MG63 (cell line): ENCODE measurements at regions not wholly inside any gene's neighbourhood (a gene's known extent, or its start where the extent isn't known, plus 50 kb on each side); places are given as distances from the start of the nearest gene placed in this dataset.

Experiments used
- DNase-seq: peaks from one replicate; pipeline ENCODE4 v3.0.0-alpha.2; 2020
- H3K27me3 ChIP-seq: fragments of 250-450 bp; sonication (Bioruptor Pico); 2 replicates; pipeline ENCODE4 v1.5.1; 2020; ENCODE audit warnings: mild to moderate bottlenecking, moderate library complexity
- H3K36me3 ChIP-seq: fragments of 250-450 bp; sonication (Bioruptor Pico); 2 replicates; pipeline ENCODE4 v1.5.1; 2020; ENCODE audit warnings: mild to moderate bottlenecking, moderate library complexity
- H3K4me3 ChIP-seq: fragments of 250-450 bp; sonication (Bioruptor Pico); 2 replicates; pipeline ENCODE4 v1.5.1; 2020; ENCODE audit warnings: mild to moderate bottlenecking, moderate library complexity
- H3K9me3 ChIP-seq: fragments of 250-450 bp; sonication (Bioruptor Pico); 2 replicates; pipeline ENCODE4 v1.5.1; 2020; ENCODE audit warnings: mild to moderate bottlenecking, moderate library complexity

DNA sequence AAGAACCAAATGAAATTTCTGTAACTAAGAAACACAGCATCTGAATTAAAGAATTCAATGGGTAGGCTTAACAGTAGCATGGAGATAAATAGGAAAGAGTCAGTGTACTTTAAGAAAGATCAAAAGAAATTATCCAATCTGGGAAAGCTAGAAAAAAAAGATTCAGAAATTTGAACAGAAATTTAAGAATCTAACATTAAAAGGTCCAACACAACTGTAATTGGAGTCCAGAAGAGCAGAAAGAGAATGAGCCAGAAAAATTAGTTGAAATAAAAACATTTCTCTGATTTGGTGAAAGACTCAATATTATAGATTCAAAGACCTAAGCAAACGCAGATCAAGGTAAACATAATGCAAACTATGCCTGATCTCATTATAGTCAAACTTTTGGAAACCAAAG lies 187.1 kb downstream of the C3orf38 start:
- H3K9me3 ChIP-seq, result no peaks in the 10 kb centered on the region
- no peaks in the 10 kb centered on the region for H3K27me3 ChIP-seq
- no peak overlapping the region for H3K4me3 ChIP-seq
- no peak for DNase-seq
- H3K36me3 ChIP-seq, result no peaks in the 10 kb centered on the region

DNA sequence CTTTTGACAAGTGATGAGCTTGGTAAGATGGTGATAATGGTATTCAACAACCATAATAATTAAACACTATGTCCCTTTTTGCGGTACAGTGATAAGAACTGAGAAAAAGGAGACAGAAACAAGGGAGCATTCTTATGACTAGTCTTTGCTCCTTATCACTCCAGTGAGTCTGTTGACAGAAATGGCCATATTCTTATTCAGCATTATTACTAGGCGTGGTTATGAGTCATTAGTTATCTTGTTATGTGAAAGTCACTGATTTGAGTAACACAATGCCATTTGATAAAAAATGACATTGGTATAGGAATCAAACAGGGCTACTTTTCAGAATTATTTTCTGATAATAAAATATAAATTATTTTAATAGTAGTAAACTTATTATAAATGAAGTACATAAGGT lies 193.5 kb downstream of the C3orf38 start:
- no peaks in the 10 kb centered on the region for H3K9me3 ChIP-seq
- DNase-seq, result no peak
- H3K27me3 ChIP-seq, result no peaks in the 10 kb centered on the region
- no peaks in the 10 kb centered on the region for H3K36me3 ChIP-seq
- no peak overlapping the region for H3K4me3 ChIP-seq

DNA sequence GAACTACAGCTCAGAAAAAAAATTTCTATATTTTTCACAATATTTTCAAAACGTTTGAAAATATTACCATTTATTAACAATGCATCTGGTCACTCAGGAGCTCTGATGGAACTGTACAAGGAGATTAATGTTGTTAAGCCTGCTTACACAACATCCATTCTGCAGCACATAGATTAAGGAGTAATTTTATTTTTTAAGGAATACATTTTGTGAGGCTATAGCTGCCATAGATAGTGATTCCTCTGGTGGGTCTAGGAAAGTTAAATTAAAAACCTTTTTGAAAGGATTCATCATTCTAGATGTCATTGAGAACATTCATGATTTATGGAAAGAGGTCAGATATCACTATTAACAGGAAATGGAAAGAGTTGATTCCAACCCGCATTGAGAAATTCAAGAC lies 196.9 kb downstream of the C3orf38 start:
- DNase-seq, result no peak
- Histone ChIP-seq H3K9me3 (no peaks in the 10 kb centered on the region), H3K27me3 (no peaks in the 10 kb centered on the region), H3K4me3 (no peak overlapping the region), H3K36me3 (no peaks in the 10 kb centered on the region)

DNA sequence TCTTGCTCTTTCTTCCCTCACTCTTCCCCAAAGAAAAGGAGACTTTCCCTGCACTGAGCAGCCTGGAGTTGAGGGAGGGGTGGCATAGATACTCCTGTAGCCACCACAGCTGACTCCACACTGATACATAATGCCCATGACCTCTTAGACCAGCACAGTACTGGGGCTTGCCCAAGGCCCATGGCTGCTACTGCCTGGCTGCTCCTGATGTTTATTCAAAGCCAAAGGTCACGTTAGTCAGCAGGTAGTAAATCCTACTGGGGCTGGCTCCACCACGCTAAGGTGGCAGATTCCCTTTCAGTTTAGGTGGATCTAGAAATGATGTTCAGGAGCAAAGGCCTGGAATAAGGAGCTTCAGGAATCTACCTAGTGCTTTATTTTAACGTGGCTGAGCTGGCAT lies 212.7 kb downstream of the C3orf38 start:
- DNase-seq, result no peak
- Histone ChIP-seq H3K36me3 (no peaks in the 10 kb centered on the region), H3K9me3 (no peaks in the 10 kb centered on the region), H3K4me3 (no peak overlapping the region), H3K27me3 (no peaks in the 10 kb centered on the region)

DNA sequence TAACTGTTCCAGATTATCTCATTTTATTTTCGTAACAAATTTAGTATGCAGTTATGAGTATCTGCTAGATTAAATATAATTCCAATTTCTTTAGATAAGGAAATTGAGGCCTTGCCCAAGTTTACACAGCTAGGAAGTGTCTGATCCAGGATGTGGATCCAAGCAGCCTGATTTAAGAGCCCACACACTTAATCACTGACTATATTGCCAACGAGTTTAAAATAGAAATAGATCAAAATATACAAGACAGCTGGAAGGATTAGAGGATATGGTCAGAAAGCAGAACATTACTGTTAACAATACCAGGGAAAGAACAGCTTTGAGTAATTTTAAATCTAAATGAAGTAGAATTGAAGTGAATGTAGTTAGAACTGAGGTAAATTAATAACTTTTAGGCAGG lies 215.2 kb downstream of the C3orf38 start:
- no peaks in the 10 kb centered on the region for H3K9me3 ChIP-seq
- no peaks in the 10 kb centered on the region for H3K36me3 ChIP-seq
- no peak overlapping the region for H3K4me3 ChIP-seq
- no peak for DNase-seq
- H3K27me3 ChIP-seq, result no peaks in the 10 kb centered on the region

DNA sequence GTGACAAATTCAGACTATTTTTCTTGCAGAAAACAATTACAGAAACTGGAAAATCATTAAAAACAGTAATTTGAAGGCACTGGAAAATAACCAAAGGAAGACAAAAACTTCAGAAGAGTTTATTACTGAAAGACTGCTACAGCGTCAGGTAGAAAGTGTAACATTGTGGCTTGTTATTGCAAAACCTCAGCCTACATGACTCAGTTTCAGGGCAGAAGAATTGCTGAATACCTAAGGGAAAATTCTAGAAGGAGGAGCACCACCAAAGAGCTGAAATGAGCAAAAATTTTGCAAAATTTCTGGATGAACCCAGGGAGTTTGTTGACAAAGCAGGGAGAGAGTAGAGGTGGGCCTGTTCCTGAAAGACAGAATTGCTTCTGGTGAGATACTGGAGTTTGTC lies 219.6 kb downstream of the C3orf38 start:
- Histone ChIP-seq H3K36me3 (no peaks in the 10 kb centered on the region), H3K4me3 (no peak overlapping the region), H3K9me3 (peaks cover 4% of the 10 kb centered on the region; the same call in 1 of the 2 replicates), H3K27me3 (no peaks in the 10 kb centered on the region)
- no peak for DNase-seq

DNA sequence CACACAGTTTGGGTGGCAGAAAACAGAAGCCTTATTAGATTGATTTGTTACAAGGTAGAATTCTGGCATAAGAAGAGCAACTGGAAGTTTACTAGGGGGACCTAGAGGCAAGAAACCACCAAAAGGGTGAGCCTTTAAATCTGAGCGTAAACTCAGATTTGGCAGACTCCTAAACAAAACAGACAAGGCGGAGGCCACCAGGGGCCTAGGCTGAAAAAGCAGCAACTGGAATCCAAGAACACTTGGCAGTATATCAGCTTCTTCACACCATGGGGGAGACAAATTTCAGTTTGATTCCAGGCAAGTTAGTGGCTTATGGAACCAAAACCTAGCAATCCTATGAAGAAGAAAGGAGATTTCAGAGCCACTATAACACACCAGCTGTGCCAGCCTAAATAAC lies 220.0 kb downstream of the C3orf38 start:
- H3K27me3 ChIP-seq, result no peaks in the 10 kb centered on the region
- DNase-seq, result no peak
- peaks cover 4% of the 10 kb centered on the region; the same call in 1 of the 2 replicates for H3K9me3 ChIP-seq
- H3K4me3 ChIP-seq, result no peak overlapping the region
- no peaks in the 10 kb centered on the region for H3K36me3 ChIP-seq

DNA sequence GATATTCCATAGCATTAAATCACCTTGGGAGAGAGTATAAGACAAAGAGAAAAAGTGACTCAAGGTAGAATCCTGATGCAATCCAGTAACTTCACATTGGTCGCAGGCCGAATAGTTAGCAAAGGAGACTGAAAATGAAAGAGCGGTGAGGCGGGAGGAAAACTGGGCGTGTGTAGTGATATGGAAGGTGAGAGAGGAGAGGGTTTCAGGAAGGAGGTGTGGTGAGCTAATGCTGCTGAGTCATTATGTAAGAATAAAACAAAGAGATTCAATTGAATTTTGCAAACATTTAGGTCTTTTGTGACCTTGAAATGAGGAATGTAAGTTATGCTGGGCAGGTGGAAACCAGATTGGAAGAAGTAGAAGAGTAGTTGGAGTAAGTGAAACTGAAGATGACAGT lies 235.3 kb downstream of the C3orf38 start:
- Histone ChIP-seq H3K9me3 (no peaks in the 10 kb centered on the region), H3K27me3 (no peaks in the 10 kb centered on the region), H3K4me3 (no peak overlapping the region), H3K36me3 (no peaks in the 10 kb centered on the region)
- no peak for DNase-seq

DNA sequence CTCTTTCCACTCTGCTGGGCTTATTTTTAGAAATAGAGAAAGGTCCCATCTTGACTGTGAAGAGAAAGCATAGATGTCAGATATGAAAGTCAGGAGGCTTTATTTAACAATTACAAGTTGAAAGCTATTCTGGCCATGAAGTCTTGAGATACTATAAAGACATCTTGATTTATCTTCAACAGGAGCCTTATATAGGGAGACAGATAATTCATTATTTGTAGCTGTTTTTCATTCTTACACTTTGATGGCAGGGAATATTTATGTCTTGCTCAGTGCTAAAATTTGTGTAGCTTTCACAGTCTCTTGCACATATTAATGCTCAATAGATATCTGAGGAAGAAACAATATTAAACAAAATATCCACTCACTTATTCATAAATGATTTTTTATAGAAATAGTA lies 248.8 kb downstream of the C3orf38 start:
- Histone ChIP-seq H3K36me3 (no peaks in the 10 kb centered on the region), H3K27me3 (no peaks in the 10 kb centered on the region), H3K9me3 (no peaks in the 10 kb centered on the region), H3K4me3 (no peak overlapping the region)
- DNase-seq, result no peak

DNA sequence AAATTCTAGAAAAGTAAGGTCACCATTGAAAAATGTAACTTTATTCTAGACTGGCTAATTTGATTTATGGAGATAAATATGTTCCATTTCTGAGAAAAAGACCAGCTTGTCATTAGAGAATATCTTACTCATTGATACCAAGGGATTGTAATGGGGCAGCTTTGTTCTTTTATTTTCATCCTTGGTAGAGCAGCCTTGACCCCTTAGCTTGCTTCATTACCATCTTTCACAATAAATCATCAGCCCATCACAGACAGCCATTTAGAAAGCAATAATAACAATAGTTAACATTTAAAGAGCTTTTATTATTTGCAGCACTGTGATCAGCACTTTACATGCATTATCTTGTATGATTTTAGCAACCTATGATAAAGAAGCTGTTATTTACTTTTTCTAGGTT lies 253.6 kb downstream of the C3orf38 start:
- Histone ChIP-seq H3K27me3 (no peaks in the 10 kb centered on the region), H3K9me3 (no peaks in the 10 kb centered on the region), H3K4me3 (no peak overlapping the region), H3K36me3 (no peaks in the 10 kb centered on the region)
- no peak for DNase-seq

DNA sequence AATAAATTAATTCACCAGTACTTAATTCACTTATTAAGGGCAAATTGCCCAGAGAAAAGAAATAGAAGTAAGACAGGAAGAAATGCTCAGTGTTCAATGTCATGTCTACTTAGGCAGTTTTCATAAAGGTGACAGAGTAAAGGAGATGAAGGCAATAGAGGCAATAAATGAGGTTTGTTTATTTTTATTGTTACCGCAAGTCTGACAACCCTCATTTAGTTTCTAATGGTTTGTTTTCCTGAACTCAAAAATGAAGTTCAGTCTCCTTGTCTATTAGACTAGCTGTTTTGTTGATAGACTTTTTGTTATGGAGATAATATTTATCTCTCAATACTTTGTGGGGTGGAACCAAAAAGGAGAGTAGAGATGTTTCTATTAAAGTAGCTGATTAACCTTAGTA lies 258.3 kb downstream of the C3orf38 start:
- H3K9me3 ChIP-seq, result no peaks in the 10 kb centered on the region
- no peak overlapping the region for H3K4me3 ChIP-seq
- H3K36me3 ChIP-seq, result no peaks in the 10 kb centered on the region
- H3K27me3 ChIP-seq, result no peaks in the 10 kb centered on the region
- no peak for DNase-seq

DNA sequence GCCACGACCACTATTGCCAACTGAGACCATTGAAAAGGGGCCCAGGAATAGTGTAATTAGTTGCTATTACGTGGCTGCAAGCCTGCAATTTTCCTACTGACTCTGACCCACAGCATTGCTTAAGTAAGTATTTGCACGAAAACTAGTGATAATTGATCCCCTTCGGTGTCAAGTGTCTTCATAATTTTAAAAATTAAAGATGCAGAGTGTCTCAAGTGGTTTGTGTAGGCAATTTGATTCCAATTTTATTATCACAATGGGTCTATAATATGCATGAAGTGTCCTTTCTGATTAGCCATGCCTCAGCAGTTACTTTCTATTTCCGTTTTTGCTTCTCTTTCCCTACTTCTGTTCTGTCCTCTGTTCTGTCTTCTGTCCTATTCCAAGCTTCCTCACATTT lies 259.2 kb downstream of the C3orf38 start:
- no peak for DNase-seq
- no peaks in the 10 kb centered on the region for H3K27me3 ChIP-seq
- no peaks in the 10 kb centered on the region for H3K9me3 ChIP-seq

DNA sequence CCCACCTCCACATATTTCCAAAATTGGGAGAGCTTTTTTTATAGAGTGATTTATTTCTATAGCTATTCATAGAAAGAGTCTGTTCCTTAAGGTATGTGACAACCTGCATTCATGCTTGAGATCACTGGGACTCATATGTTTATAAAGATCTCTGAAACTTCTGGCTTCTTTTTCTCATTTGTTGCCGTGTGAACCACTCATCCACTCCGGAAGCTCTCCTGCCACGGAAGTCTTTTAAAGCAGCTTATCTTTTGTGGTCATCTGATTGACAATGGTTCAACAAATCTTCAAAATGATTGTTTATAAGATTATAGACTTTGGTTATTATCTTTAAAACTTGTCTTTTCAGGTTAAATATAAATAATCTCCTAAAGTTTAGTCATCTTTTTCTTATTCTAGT lies 260.5 kb downstream of the C3orf38 start:
- no peak for DNase-seq
- Histone ChIP-seq H3K4me3 (no peak overlapping the region), H3K9me3 (no peaks in the 10 kb centered on the region), H3K27me3 (no peaks in the 10 kb centered on the region), H3K36me3 (no peaks in the 10 kb centered on the region)

More for the DNA sequence above, 259.2 kb downstream of the C3orf38 start:
- Histone ChIP-seq H3K36me3 (no peaks in the 10 kb centered on the region), H3K4me3 (no peak overlapping the region)

DNA sequence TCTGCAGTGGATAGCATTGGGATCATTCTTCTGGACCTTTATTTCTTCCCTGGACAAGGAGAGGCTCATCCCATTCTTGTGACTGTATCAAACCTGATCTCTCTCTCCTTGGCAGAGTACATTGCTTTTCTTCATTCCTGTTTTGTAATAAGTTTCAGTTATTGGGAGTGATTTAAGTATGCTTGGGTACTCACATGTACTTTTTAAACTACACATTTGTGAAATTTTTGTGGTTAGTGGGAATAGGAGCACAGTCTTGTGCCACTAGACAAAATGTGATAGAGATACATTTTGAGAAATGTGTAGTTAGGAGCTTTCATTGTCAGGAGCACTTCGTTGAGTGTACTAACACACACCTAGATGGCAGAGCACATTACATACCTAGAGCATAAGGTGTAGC lies 262.6 kb downstream of the C3orf38 start:
- DNase-seq, result no peak
- no peaks in the 10 kb centered on the region for H3K36me3 ChIP-seq
- no peaks in the 10 kb centered on the region for H3K9me3 ChIP-seq
- no peaks in the 10 kb centered on the region for H3K27me3 ChIP-seq
- H3K4me3 ChIP-seq, result no peak overlapping the region

DNA sequence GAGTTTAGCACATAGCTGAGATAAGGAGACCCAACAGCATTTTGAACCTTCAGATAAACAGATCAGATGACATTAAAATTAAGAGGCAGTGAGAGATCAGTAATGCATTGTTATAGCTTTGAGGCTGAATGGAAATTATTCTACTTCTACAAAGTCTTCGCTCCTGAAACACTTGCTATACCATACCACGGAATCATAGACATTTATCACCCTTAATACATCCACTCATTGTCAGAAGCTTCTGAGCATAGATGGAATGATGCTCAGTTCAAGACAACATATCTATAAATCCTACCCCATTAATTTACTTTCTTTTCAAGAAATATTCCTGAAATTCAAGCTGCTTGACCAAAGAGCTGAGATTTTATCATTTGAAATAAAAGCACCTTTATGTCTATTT lies 266.7 kb downstream of the C3orf38 start:
- Histone ChIP-seq H3K9me3 (no peaks in the 10 kb centered on the region), H3K27me3 (no peaks in the 10 kb centered on the region), H3K4me3 (no peak overlapping the region), H3K36me3 (no peaks in the 10 kb centered on the region)
- DNase-seq, result no peak

DNA sequence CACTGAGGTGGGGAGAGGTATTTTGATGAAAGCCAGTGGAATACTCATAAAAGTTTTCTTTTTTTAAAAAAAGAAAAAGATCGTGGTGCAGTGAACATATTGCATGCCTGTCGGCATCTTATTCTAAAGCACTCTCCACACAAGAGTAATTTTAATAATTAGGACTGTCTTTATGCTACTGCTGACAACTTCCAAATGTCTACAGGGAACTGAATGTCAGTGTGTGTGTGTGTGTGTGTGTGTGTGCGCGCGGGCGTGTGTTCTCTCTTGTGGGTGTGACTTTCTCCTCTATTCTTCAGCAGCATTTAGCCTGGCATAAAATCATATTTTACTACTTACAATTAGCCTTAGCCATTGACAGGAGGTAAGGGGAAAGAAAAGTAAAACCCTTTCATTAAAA lies 268.5 kb downstream of the C3orf38 start:
- no peaks in the 10 kb centered on the region for H3K27me3 ChIP-seq
- H3K36me3 ChIP-seq, result no peaks in the 10 kb centered on the region
- H3K9me3 ChIP-seq, result no peaks in the 10 kb centered on the region
- no peak for DNase-seq
- H3K4me3 ChIP-seq, result no peak overlapping the region

DNA sequence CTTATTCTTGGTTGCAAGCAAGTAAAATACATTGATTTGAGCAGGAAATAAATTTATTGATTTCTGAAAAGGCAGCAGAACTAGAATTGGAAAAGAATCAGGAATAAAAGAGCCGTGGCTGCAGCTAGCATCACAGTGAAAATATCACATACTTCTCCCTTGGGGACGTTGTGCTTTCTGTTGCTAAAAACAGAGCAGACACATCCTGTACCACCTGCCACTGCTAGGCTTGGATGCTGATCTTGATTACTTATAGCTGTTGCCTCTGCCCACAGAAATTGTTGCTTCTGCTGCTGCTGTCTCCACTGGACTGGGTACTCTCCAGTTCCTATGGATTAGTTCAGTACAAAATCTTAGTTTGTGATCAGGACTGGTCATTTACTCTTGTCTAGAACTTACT lies 283.8 kb downstream of the C3orf38 start:
- Histone ChIP-seq H3K27me3 (no peaks in the 10 kb centered on the region), H3K36me3 (no peaks in the 10 kb centered on the region), H3K4me3 (no peak overlapping the region), H3K9me3 (no peaks in the 10 kb centered on the region)
- no peak for DNase-seq

DNA sequence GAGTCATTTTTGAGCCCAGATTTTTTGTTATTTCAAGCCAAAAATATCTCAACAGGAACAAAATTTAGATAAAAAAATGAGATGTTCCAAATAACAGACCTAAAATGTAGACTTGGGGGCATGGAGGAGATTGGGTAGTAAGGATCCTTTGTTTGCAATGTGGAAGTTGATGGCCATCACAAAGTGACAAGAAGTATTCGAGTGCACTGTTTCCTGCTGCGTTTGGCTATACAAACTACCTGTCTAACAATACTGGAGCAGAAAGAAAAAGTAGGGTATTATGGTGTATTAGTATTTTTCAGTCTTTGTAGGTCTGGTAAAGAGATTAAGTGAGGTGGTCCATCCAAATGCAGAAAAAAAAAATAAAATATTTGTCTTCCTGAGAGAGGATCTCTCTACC lies 284.2 kb downstream of the C3orf38 start:
- Histone ChIP-seq H3K4me3 (no peak overlapping the region), H3K9me3 (no peaks in the 10 kb centered on the region), H3K36me3 (no peaks in the 10 kb centered on the region), H3K27me3 (no peaks in the 10 kb centered on the region)
- no peak for DNase-seq

DNA sequence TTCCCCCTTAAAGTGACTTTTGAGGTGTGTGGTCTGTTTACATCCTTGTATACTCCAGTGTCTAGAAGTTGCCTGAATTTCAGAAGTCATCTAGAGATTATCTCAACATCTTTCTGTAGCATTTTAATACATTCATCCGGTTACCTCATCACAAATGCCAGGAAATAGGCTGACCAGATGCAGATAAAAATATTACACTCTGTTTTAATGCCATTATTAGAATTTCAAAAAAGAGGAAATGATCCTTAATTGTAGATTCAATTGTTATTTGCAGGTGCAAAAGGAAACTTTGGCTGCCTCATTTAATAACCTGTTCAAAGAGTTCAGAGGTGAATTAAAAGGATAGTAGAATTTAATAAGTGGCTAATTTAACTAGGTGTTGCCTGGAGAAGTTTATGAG lies 290.9 kb downstream of the C3orf38 start:
- no peaks in the 10 kb centered on the region for H3K36me3 ChIP-seq
- no peaks in the 10 kb centered on the region for H3K27me3 ChIP-seq
- no peaks in the 10 kb centered on the region for H3K9me3 ChIP-seq
- no peak for DNase-seq
- H3K4me3 ChIP-seq, result no peak overlapping the region
